ENCODE measurements at regions not wholly inside any gene's neighbourhood (a gene's known extent, or its start where the extent isn't known, plus 50 kb on each side); places are given as distances from the start of the nearest gene placed in this dataset.

DNA sequence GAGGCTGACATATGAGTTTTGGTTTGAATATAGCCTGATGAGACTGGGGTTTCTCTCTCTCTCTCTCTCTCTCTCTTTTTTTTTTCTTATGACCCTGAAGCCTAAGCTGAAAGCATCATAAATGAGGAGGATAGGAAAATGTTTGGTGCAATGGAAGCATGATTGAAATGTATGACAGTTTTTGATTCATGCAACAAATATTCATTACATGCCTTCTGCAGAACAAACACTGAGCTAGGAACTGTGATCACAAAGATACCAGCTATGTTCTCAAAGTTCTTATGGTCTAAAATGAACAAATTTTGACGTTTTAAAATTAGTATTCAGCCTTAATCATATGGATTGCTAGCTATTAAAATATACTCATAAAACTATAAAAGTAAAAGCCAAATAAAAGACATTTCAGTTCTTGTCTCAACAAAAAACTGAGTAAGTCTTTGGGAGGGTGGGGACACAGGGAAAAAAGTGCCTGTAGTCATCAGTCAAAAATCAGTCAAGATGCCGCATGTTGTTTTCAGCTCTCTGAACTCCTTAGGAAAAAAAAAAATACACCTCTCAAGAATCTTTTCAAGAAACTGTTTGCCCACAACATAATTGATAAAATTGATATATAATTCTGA lies 57.2 kb downstream of the NKX6-1 start:
- no peak overlapping the region for H3K4me3 ChIP-seq (ENCODE audit: low read depth, low read length)
- H3K27ac Mint-ChIP-seq: no peak overlapping the region
- no peak overlapping the region for H3K4me3 Mint-ChIP-seq
- no peak overlapping the region for H3K27ac ChIP-seq (ENCODE audit: insufficient read depth, low read length, poor library complexity, severe bottlenecking)
- no peaks in the 10 kb centered on the region for H3K27me3 Mint-ChIP-seq
- H3K4me1 ChIP-seq (ENCODE audit: control insufficient read depth, insufficient read depth, low read length, poor library complexity, severe bottlenecking): no peaks in the 10 kb centered on the region
- no peaks in the 10 kb centered on the region for H3K36me3 ChIP-seq (ENCODE audit: control insufficient read depth, insufficient read depth, low read length)
- H3K36me3 Mint-ChIP-seq: no peaks in the 10 kb centered on the region
- H3K27me3 ChIP-seq (ENCODE audit: control insufficient read depth, insufficient read depth, low read length): no peaks in the 10 kb centered on the region
- DNase-seq (no peak), ATAC-seq (ENCODE audit: low read depth in 2 of 2) (no peak)
- no peaks in the 10 kb centered on the region for H3K9me3 ChIP-seq (ENCODE audit: control insufficient read depth in 2 of 2, low read length in 2 of 2)
- H3K4me1 Mint-ChIP-seq: no peaks in the 10 kb centered on the region
- peaks cover 0 to 1% (median 0%) of the 10 kb centered on the region in 7 donors for H3K9me3 Mint-ChIP-seq

DNA sequence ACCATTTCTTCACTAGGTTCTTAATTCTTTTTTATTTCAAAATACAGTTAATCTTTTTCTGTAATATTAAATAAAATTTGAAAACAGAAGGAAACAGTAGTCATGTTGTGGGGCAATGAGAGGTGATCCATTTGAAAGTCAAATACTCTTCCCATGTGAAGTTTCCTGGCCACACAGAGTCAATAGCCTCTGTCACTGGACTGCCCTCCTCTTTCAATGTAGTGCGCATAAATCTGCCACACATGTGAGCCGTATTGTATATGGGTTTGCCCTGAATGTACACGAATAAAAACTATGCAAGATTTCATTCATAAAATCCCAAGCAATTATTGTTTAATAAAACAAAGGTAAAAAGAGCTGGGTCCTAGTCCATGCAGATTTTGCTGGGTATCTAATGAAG lies 59.1 kb downstream of the NKX6-1 start:
- DNase-seq (no peak), ATAC-seq (ENCODE audit: low read depth in 2 of 2) (no peak)
- Histone ChIP-seq H3K36me3 (ENCODE audit: control insufficient read depth, insufficient read depth, low read length) (no peaks in the 10 kb centered on the region), H3K27me3 (ENCODE audit: control insufficient read depth, insufficient read depth, low read length) (no peaks in the 10 kb centered on the region), H3K4me1 (ENCODE audit: control insufficient read depth, insufficient read depth, low read length, poor library complexity, severe bottlenecking) (no peaks in the 10 kb centered on the region), H3K27ac (ENCODE audit: insufficient read depth, low read length, poor library complexity, severe bottlenecking) (no peak overlapping the region), H3K4me3 (ENCODE audit: low read depth, low read length) (no peak overlapping the region), H3K9me3 (ENCODE audit: control insufficient read depth in 2 of 2, low read length in 2 of 2) (no peaks in the 10 kb centered on the region)
- H3K4me3 Mint-ChIP-seq: no peak overlapping the region
- H3K4me1 Mint-ChIP-seq: no peaks in the 10 kb centered on the region
- H3K36me3 Mint-ChIP-seq: no peaks in the 10 kb centered on the region
- no peaks in the 10 kb centered on the region for H3K27me3 Mint-ChIP-seq
- H3K27ac Mint-ChIP-seq: no peak overlapping the region
- peaks cover 0 to 1% (median 0%) of the 10 kb centered on the region in 7 donors for H3K9me3 Mint-ChIP-seq

DNA sequence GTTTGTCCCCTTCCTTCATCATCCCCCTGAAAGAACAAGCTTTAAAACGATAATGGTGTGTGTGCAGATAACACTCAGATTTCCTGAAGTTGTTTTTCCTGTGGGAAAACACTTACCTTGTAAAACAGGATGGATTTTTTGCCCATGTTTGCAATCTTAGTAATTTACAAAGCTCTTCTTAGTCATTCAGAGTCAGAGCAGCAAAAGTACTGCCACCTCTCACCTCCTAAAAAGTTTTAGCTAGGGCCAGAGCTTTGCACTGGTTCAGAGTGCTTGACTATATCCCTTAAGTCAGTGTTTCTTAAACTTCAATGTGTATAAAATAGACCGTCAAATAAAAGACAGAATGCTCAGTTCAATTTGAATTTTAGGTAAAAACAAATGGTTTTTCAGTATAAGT lies 62.3 kb downstream of the NKX6-1 start:
- Mint-ChIP-seq H3K36me3 (no peaks in the 10 kb centered on the region), H3K4me3 (no peak overlapping the region), H3K9me3 (peaks cover 0 to 2% (median 0%) of the 10 kb centered on the region in 7 donors), H3K27me3 (no peaks in the 10 kb centered on the region), H3K4me1 (no peaks in the 10 kb centered on the region), H3K27ac (no peak overlapping the region)
- Histone ChIP-seq H3K4me1 (ENCODE audit: control insufficient read depth, insufficient read depth, low read length, poor library complexity, severe bottlenecking) (no peaks in the 10 kb centered on the region), H3K27ac (ENCODE audit: insufficient read depth, low read length, poor library complexity, severe bottlenecking) (no peak overlapping the region), H3K4me3 (ENCODE audit: low read depth, low read length) (no peak overlapping the region), H3K36me3 (ENCODE audit: control insufficient read depth, insufficient read depth, low read length) (no peaks in the 10 kb centered on the region), H3K27me3 (ENCODE audit: control insufficient read depth, insufficient read depth, low read length) (no peaks in the 10 kb centered on the region), H3K9me3 (ENCODE audit: control insufficient read depth in 2 of 2, low read length in 2 of 2) (no peaks in the 10 kb centered on the region)
- no peak for ATAC-seq (ENCODE audit: low read depth in 2 of 2)
- no peak for DNase-seq

DNA sequence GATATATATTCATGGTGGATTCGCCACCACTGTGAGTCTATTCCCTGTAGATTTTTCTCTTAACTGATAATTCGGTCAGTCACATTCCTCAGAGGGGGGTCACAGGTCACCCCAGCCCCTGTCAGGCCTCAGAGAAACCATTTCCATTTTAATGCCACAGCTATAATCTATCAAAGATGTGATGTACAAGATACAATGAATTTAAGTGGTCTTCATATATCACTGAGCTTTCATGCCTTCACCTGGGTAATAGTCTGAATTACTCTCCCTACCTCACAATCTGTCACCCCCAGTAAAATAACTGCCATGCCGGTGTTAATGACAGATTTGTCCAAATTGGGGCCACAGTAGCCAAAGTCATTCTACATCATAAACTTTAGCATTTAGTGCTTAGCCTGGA lies 64.7 kb downstream of the NKX6-1 start:
- Histone ChIP-seq H3K27me3 (ENCODE audit: control insufficient read depth, insufficient read depth, low read length) (no peaks in the 10 kb centered on the region), H3K36me3 (ENCODE audit: control insufficient read depth, insufficient read depth, low read length) (no peaks in the 10 kb centered on the region), H3K4me1 (ENCODE audit: control insufficient read depth, insufficient read depth, low read length, poor library complexity, severe bottlenecking) (no peaks in the 10 kb centered on the region), H3K4me3 (ENCODE audit: low read depth, low read length) (no peak overlapping the region), H3K27ac (ENCODE audit: insufficient read depth, low read length, poor library complexity, severe bottlenecking) (no peak overlapping the region), H3K9me3 (ENCODE audit: control insufficient read depth in 2 of 2, low read length in 2 of 2) (no peaks in the 10 kb centered on the region)
- Mint-ChIP-seq H3K36me3 (no peaks in the 10 kb centered on the region), H3K9me3 (peaks cover 0 to 2% (median 0%) of the 10 kb centered on the region in 7 donors), H3K4me3 (no peak overlapping the region), H3K27me3 (no peaks in the 10 kb centered on the region), H3K27ac (no peak overlapping the region), H3K4me1 (no peaks in the 10 kb centered on the region)
- DNase-seq (no peak), ATAC-seq (ENCODE audit: low read depth in 2 of 2) (no peak)

DNA sequence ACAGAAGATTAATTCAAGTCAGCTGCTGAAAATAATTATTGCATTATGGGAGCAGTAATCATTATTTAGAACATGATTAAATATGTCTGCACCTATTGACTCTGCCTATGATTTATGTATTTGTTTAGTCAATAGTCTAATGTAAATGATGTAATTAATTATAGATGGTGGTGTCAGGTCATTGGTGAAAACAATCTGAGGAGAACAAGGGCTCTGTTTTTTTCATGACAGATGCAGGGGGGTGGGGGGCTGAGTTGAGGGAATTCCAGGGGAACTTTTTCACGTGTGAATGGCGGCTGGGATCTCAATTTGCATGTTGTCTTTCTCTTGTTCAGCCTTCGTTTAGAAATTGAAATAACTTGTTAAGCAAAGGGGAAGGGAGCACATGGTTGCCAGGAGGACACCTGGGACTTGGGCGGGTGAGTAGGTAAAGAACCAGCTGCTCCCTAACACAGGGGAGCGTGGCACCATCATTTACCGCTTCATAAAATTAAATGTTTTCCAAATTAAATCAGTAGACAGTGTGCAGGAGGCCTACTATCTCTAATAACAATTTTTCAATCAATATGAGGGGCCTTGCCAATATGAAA lies 65.4 kb downstream of the NKX6-1 start:
- H3K27ac ChIP-seq (ENCODE audit: insufficient read depth, low read length, poor library complexity, severe bottlenecking): no peak overlapping the region
- ATAC-seq (ENCODE audit: low read depth in 2 of 2) (no peak), DNase-seq (no peak)
- H3K4me3 Mint-ChIP-seq: no peak overlapping the region
- no peaks in the 10 kb centered on the region for H3K27me3 Mint-ChIP-seq
- no peak overlapping the region for H3K27ac Mint-ChIP-seq
- H3K4me1 Mint-ChIP-seq: no peaks in the 10 kb centered on the region
- H3K9me3 ChIP-seq (ENCODE audit: control insufficient read depth in 2 of 2, low read length in 2 of 2): no peaks in the 10 kb centered on the region
- no peaks in the 10 kb centered on the region for H3K4me1 ChIP-seq (ENCODE audit: control insufficient read depth, insufficient read depth, low read length, poor library complexity, severe bottlenecking)
- H3K4me3 ChIP-seq (ENCODE audit: low read depth, low read length): no peak overlapping the region
- H3K36me3 ChIP-seq (ENCODE audit: control insufficient read depth, insufficient read depth, low read length): no peaks in the 10 kb centered on the region
- H3K9me3 Mint-ChIP-seq: peaks cover 0 to 2% (median 0%) of the 10 kb centered on the region in 7 donors
- H3K36me3 Mint-ChIP-seq: no peaks in the 10 kb centered on the region
- H3K27me3 ChIP-seq (ENCODE audit: control insufficient read depth, insufficient read depth, low read length): no peaks in the 10 kb centered on the region

DNA sequence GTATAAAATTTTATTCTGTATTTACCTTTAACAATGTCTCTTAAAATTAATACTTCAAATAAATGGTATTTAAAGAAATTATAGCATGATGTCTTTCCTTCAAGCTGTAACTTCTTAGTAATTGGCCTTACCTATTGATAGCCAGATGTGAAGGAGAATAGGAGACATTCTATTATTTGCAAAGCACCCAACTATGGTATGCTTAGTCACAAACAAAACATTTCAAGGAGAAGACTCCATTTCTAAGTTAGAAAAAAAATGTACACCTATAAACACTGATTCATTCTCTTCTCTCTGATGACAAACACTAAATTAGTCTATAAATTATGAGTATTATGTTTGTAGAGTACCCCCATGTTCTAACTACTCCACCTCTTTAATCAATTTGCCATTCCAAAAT lies 66.4 kb downstream of the NKX6-1 start:
- Mint-ChIP-seq H3K27ac (no peak overlapping the region), H3K27me3 (no peaks in the 10 kb centered on the region), H3K4me3 (no peak overlapping the region), H3K36me3 (no peaks in the 10 kb centered on the region), H3K9me3 (peaks cover 0 to 2% (median 0%) of the 10 kb centered on the region in 7 donors), H3K4me1 (no peaks in the 10 kb centered on the region)
- no peaks in the 10 kb centered on the region for H3K9me3 ChIP-seq (ENCODE audit: control insufficient read depth in 2 of 2, low read length in 2 of 2)
- ATAC-seq (ENCODE audit: low read depth in 2 of 2) (no peak), DNase-seq (no peak)
- no peaks in the 10 kb centered on the region for H3K36me3 ChIP-seq (ENCODE audit: control insufficient read depth, insufficient read depth, low read length)
- no peaks in the 10 kb centered on the region for H3K4me1 ChIP-seq (ENCODE audit: control insufficient read depth, insufficient read depth, low read length, poor library complexity, severe bottlenecking)
- H3K4me3 ChIP-seq (ENCODE audit: low read depth, low read length): no peak overlapping the region
- no peak overlapping the region for H3K27ac ChIP-seq (ENCODE audit: insufficient read depth, low read length, poor library complexity, severe bottlenecking)
- H3K27me3 ChIP-seq (ENCODE audit: control insufficient read depth, insufficient read depth, low read length): no peaks in the 10 kb centered on the region

DNA sequence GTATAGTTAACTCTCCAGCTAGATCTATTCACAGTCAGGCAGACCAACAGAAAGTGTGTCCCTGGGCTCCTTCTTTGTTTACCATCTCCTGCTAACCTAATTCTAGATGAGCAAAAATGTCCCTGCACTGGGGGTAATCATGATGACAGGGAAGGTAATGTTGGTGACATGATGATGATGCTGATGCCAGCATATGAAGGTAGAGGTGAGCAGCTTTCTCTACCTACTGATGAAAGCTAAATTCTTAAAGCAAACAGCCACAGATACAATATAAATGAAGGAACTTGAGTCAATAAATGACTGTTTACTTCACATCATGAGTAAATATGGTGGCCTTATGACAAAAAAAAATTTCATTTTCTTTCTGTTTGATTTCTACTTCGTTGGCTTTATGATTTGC lies 78.5 kb downstream of the NKX6-1 start:
- no peaks in the 10 kb centered on the region for H3K9me3 ChIP-seq (ENCODE audit: control insufficient read depth in 2 of 2, low read length in 2 of 2)
- H3K36me3 Mint-ChIP-seq: no peaks in the 10 kb centered on the region
- DNase-seq (no peak), ATAC-seq (ENCODE audit: low read depth in 2 of 2) (no peak)
- H3K27ac Mint-ChIP-seq: no peak overlapping the region
- no peak overlapping the region for H3K4me3 ChIP-seq (ENCODE audit: low read depth, low read length)
- H3K9me3 Mint-ChIP-seq: peaks cover 2 to 12% (median 3%) of the 10 kb centered on the region in 7 donors
- no peaks in the 10 kb centered on the region for H3K4me1 ChIP-seq (ENCODE audit: control insufficient read depth, insufficient read depth, low read length, poor library complexity, severe bottlenecking)
- H3K27ac ChIP-seq (ENCODE audit: insufficient read depth, low read length, poor library complexity, severe bottlenecking): no peak overlapping the region
- no peaks in the 10 kb centered on the region for H3K27me3 Mint-ChIP-seq
- H3K36me3 ChIP-seq (ENCODE audit: control insufficient read depth, insufficient read depth, low read length): no peaks in the 10 kb centered on the region
- H3K4me3 Mint-ChIP-seq: no peak overlapping the region
- no peaks in the 10 kb centered on the region for H3K27me3 ChIP-seq (ENCODE audit: control insufficient read depth, insufficient read depth, low read length)
- H3K4me1 Mint-ChIP-seq: no peaks in the 10 kb centered on the region

DNA sequence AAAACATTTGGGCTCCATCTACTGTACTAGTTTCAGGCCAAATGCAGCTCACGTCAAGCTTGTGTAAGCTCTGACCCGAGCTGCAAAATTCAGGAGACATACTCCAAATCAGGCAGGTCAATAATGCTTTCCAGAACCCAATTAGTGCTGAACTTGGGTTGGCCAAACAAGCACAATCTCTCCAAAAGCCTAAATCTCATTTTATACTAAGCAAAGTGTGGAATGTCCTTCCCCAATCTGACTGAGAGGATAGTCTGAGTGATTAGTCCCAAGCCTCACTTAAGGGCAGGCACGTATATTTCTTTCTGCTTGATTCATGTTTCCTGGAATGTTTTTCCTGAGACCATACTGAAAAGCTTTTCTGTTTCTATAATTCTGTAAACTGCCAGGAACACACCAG lies 79.9 kb downstream of the NKX6-1 start:
- Histone ChIP-seq H3K4me1 (ENCODE audit: control insufficient read depth, insufficient read depth, low read length, poor library complexity, severe bottlenecking) (no peaks in the 10 kb centered on the region), H3K27ac (ENCODE audit: insufficient read depth, low read length, poor library complexity, severe bottlenecking) (no peak overlapping the region), H3K4me3 (ENCODE audit: low read depth, low read length) (no peak overlapping the region), H3K9me3 (ENCODE audit: control insufficient read depth in 2 of 2, low read length in 2 of 2) (no peaks in the 10 kb centered on the region), H3K27me3 (ENCODE audit: control insufficient read depth, insufficient read depth, low read length) (no peaks in the 10 kb centered on the region), H3K36me3 (ENCODE audit: control insufficient read depth, insufficient read depth, low read length) (no peaks in the 10 kb centered on the region)
- Mint-ChIP-seq H3K27ac (no peak overlapping the region), H3K4me1 (no peaks in the 10 kb centered on the region), H3K4me3 (no peak overlapping the region), H3K27me3 (no peaks in the 10 kb centered on the region), H3K9me3 (peaks cover 0 to 5% (median 2%) of the 10 kb centered on the region in 7 donors), H3K36me3 (no peaks in the 10 kb centered on the region)
- ATAC-seq (ENCODE audit: low read depth in 2 of 2) (no peak), DNase-seq (no peak)

Data from CD4-positive, CD25-positive, alpha-beta regulatory T cell (primary cell).